ENCODE measurements at regions not wholly inside any gene's neighbourhood (a gene's known extent, or its start where the extent isn't known, plus 50 kb on each side); places are given as distances from the start of the nearest gene placed in this dataset.

- no peak overlapping the region for H3K27ac ChIP-seq
- intact Hi-C loops (cut with DNase I): no loop called here
- ATAC-seq (no peak), DNase-seq (no peak)
- no peak for TF ChIP-seq CTCF (IDR thresholded peaks at IDR 0.05)
- no peak overlapping the region for H3K4me3 ChIP-seq
- no peaks in the 10 kb centered on the region for H3K9me3 ChIP-seq
- H3K36me3 ChIP-seq: no peaks in the 10 kb centered on the region
- no peaks in the 10 kb centered on the region for H3K27me3 ChIP-seq
- no peaks in the 10 kb centered on the region for H3K4me1 ChIP-seq
Measured at GRCh38 chr9:3040761-3041160, 196.9 kb upstream of the PUM3 start.

- Histone ChIP-seq H3K4me1 (no peaks in the 10 kb centered on the region), H3K36me3 (no peaks in the 10 kb centered on the region), H3K9me3 (no peaks in the 10 kb centered on the region), H3K27ac (no peak overlapping the region), H3K27me3 (no peaks in the 10 kb centered on the region), H3K4me3 (no peak overlapping the region)
- no peak for TF ChIP-seq CTCF (IDR thresholded peaks at IDR 0.05)
- intact Hi-C loops (cut with DNase I): no loop called here
- no peak for ATAC-seq
- DNase-seq: no peak
Measured at GRCh38 chr9:3036333-3036700, 192.4 kb upstream of the PUM3 start.

- no peak for DNase-seq
- ATAC-seq: no peak
- Histone ChIP-seq H3K9me3 (no peaks in the 10 kb centered on the region), H3K4me3 (no peak overlapping the region), H3K27me3 (no peaks in the 10 kb centered on the region), H3K36me3 (no peaks in the 10 kb centered on the region), H3K27ac (no peak overlapping the region), H3K4me1 (no peaks in the 10 kb centered on the region)
- TF ChIP-seq CTCF (IDR thresholded peaks at IDR 0.05): no peak
- intact Hi-C loops (cut with DNase I): no loop called here
Measured at GRCh38 chr9:3035579-3036332, 191.9 kb upstream of the PUM3 start.

- H3K4me3 ChIP-seq: no peak overlapping the region
- DNase-seq (no peak), ATAC-seq (no peak)
- H3K27me3 ChIP-seq: no peaks in the 10 kb centered on the region
- intact Hi-C loops (cut with DNase I): no loop called here
- no peaks in the 10 kb centered on the region for H3K4me1 ChIP-seq
- TF ChIP-seq CTCF (IDR thresholded peaks at IDR 0.05): no peak
- H3K27ac ChIP-seq: no peak overlapping the region
- no peaks in the 10 kb centered on the region for H3K36me3 ChIP-seq
- H3K9me3 ChIP-seq: no peaks in the 10 kb centered on the region
Measured at GRCh38 chr9:3032898-3033297, 189.0 kb upstream of the PUM3 start.

GRCh38 chr9:3028535-3028934 lies 184.6 kb upstream of the PUM3 start:
- no peaks in the 10 kb centered on the region for H3K36me3 ChIP-seq
- no peaks in the 10 kb centered on the region for H3K4me1 ChIP-seq
- DNase-seq (no peak), ATAC-seq (no peak)
- intact Hi-C loops (cut with DNase I): no loop called here
- H3K27me3 ChIP-seq: no peaks in the 10 kb centered on the region
- no peak for TF ChIP-seq CTCF (IDR thresholded peaks at IDR 0.05)
- H3K27ac ChIP-seq: no peak overlapping the region
- H3K4me3 ChIP-seq: no peak overlapping the region
- no peaks in the 10 kb centered on the region for H3K9me3 ChIP-seq

Data from left lung (tissue), 4 donors.